Transverse colon (tissue), 4 donors: ENCODE measurements at regions not wholly inside any gene's neighbourhood (a gene's known extent, or its start where the extent isn't known, plus 50 kb on each side); places are given as distances from the start of the nearest gene placed in this dataset.

Experiments used
- DNase-seq: peaks from one replicate; pipeline ENCODE4 v3.0.0-alpha.2; 2019
- H3K27ac ChIP-seq, 4 donors: fragments of 200-600 bp; sonication (generic); 2 replicates each; pipeline ENCODE4 v1.5.1; 2016 to 2018; ENCODE audit warnings: inconsistent platforms in 4 of 4
- H3K27me3 ChIP-seq: fragments of 200-600 bp; sonication (generic); 2 replicates; pipeline ENCODE4 v1.5.1; 2017; ENCODE audit warnings: inconsistent platforms
- H3K36me3 ChIP-seq, 4 donors: fragments of 200-600 bp; sonication (generic); 2 replicates each; pipeline ENCODE4 v1.5.1; 2017 to 2019; ENCODE audit warnings: inconsistent platforms in 4 of 4
- H3K4me1 ChIP-seq, 4 donors: fragments of 200-600 bp; sonication (generic); 2 replicates each; pipeline ENCODE4 v1.5.1; 2017 to 2020; ENCODE audit warnings: inconsistent platforms in 4 of 4
- H3K4me3 ChIP-seq, 4 donors: fragments of 200-600 bp; sonication (generic); 1 replicate in 1 of 4; 2 replicates in 3 of 4; pipeline versions ENCODE4 v1.5.1 to v1.6.1; 2017 to 2019; ENCODE audit warnings: inconsistent platforms in 4 of 4
- H3K9me3 ChIP-seq, 2 donors: fragments of 200-600 bp; sonication (generic); 2 replicates each; pipeline ENCODE4 v1.5.1; 2017 to 2019; ENCODE audit warnings: inconsistent platforms in 2 of 2
- CTCF ChIP-seq, 5 experiments: fragments of 200-600 bp in 3 of 5; fragments of 450-650 bp in 2 of 5; sonication (generic) in 3 of 5; IDR thresholded peaks; 1 replicate in 2 of 5; 2 replicates in 3 of 5; pipeline ENCODE4 v1.5.1; 2016 to 2017; ENCODE audit warnings: antibody characterized with exemption in 5 of 5, inconsistent platforms in 3 of 5, mild to moderate bottlenecking in 2 of 5, moderate library complexity in 1 of 5
- EP300 ChIP-seq: sonication (generic); formaldehyde crosslinking; IDR thresholded peaks from one replicate; pipeline ENCODE4 v1.6.1; 2017; ENCODE audit warnings: antibody characterized with exemption, low read depth
- POLR2A ChIP-seq: fragments of 450-650 bp; IDR thresholded peaks from one replicate; pipeline ENCODE4 v1.6.1; 2016; ENCODE audit warnings: antibody characterized with exemption, mild to moderate bottlenecking, moderate library complexity
- POLR2AphosphoS5 ChIP-seq, 3 donors: sonication (generic); formaldehyde crosslinking; IDR thresholded peaks; one replicate each; pipeline ENCODE4 v1.6.1; 2016; ENCODE audit warnings: antibody characterized with exemption in 3 of 3
- WGBS, 2 donors: methylation state at CpG; one replicate each; pipeline ENCODE4 v1.1.5; 2018; ENCODE audit warnings: low coverage in 1 of 2; 5-methylcytosine and 5-hydroxymethylcytosine counted together
- in situ Hi-C, 4 donors: fragments of 200-750 bp; cut with MboI; loops; one replicate each; pipeline versions ENCODE4 v1.15.0 to v1.15.1; 2017; ENCODE audit warnings: low sequenced_read_pairs in 3 of 4, low pct_ligation_motif_present in 1 of 4, low pct_unique_long_range_greater_than_20kb in 1 of 4
- intact Hi-C: fragments of 100-400 bp; cut with DNase I; formaldehyde crosslinking; loops from one replicate; pipeline ENCODE4 v1.15.1; 2023; ENCODE audit warnings: low total_unique reads

- H3K36me3 ChIP-seq, result no peaks in the 10 kb centered on the region
- no peak for TF ChIP-seq EP300
- TF ChIP-seq POLR2A, result no peak
- TF ChIP-seq CTCF (IDR thresholded peaks at IDR 0.05), result no peak
- TF ChIP-seq POLR2AphosphoS5 (IDR thresholded peaks at IDR 0.05), result no peak
- no peak overlapping the region for H3K27ac ChIP-seq
- no peak overlapping the region for H3K4me3 ChIP-seq
- H3K27me3 ChIP-seq, result peaks cover 4% of the 10 kb centered on the region
- 65% methylated on average over 3 of the region's 3 CpGs; no CpG with 5 or more reads in 1 of the 2 donors for WGBS, 2 donors
- intact Hi-C loops, result no loop called here
- DNase-seq, result no peak
- peaks cover 0 to 3% of the 10 kb centered on the region in 2 donors for H3K9me3 ChIP-seq
- no peaks in the 10 kb centered on the region for H3K4me1 ChIP-seq
- in situ Hi-C loops, result no loop called here
Measured at GRCh38 chr1:75984781-75985180, 52.6 kb upstream of the ASB17 start.

DNA sequence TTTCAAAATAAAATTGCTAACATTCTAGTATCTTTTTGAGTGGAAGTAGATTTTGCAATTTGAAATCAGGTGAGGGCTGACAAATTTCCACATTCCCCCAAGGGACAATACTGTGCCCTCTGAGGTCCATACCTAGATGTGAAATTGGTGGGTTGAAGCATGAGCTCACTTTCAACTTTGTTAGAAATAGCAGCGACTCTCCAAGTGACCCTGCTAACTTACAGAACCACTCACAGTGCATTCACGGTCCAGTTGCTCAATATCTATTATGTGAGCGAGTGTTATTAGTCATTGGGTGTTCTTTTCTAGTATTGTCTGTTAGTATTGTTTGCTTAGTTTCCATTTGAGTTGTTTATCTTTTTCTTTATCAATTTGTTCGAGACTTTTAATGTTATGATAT is 53.6 kb upstream of the ASB17 start:
- no peak overlapping the region for H3K27ac ChIP-seq
- intact Hi-C loops, result no loop called here
- H3K27me3 ChIP-seq, result peaks cover 4% of the 10 kb centered on the region
- 59 to 67% methylated on average over 4 of the region's 4 CpGs for WGBS, 2 donors
- no peak overlapping the region for H3K4me3 ChIP-seq
- H3K4me1 ChIP-seq, result no peaks in the 10 kb centered on the region
- no peak for DNase-seq
- peaks cover 0 to 3% of the 10 kb centered on the region in 2 donors for H3K9me3 ChIP-seq
- TF ChIP-seq POLR2AphosphoS5 (IDR thresholded peaks at IDR 0.05) (no peak), EP300 (no peak), CTCF (IDR thresholded peaks at IDR 0.05) (no peak), POLR2A (no peak)
- in situ Hi-C loops, result no loop called here
- no peaks in the 10 kb centered on the region for H3K36me3 ChIP-seq

DNA sequence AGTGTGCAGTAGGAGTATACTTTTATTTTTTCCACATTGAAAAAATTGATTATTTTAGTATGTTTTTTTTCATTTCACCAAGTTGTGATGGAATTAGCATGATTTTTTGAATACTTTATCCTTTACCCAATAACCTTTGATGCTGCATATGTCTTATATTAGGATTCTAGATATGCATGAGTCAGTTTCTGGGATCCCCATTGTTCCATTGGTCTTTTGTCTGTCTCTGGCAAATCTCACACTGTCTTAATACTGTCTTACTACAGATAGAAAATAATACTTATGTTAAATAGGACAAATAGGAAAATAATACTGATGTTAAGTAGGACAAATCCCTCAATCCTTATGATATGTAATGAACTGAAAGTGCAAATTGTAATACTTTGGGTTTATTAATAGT is 54.3 kb upstream of the ASB17 start:
- in situ Hi-C loops, result no loop called here
- DNase-seq, result no peak
- peaks cover 0 to 3% of the 10 kb centered on the region in 2 donors for H3K9me3 ChIP-seq
- TF ChIP-seq POLR2A, result no peak
- TF ChIP-seq CTCF (IDR thresholded peaks at IDR 0.05), result no peak
- TF ChIP-seq EP300, result no peak
- no peak for TF ChIP-seq POLR2AphosphoS5 (IDR thresholded peaks at IDR 0.05)
- no peaks in the 10 kb centered on the region for H3K4me1 ChIP-seq
- H3K27ac ChIP-seq, result no peak overlapping the region
- peaks cover 4% of the 10 kb centered on the region for H3K27me3 ChIP-seq
- no peaks in the 10 kb centered on the region for H3K36me3 ChIP-seq
- no peak overlapping the region for H3K4me3 ChIP-seq
- intact Hi-C loops, result no loop called here

DNA sequence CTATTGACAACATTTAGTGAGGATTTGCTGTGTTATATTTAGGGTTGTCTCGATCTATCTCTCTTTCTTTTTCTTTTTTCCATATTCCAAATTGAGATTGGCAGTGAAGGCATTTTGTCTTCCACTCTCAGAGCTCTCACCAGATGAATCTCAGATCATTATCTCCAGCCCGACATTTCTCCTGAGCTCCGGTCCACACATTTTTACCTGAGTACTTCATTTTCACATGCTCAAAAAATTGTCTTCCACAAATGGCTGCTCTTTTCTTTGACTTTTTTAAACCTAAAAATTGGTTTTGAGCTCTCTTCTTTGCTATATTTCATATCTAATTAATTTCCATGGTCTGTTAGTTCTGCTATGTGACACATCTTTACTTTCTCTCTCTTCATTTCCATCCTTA is 56.9 kb upstream of the ASB17 start:
- Histone ChIP-seq H3K4me3 (no peak overlapping the region), H3K27me3 (peaks cover 4% of the 10 kb centered on the region), H3K9me3 (no peaks in the 10 kb centered on the region), H3K4me1 (no peaks in the 10 kb centered on the region), H3K36me3 (no peaks in the 10 kb centered on the region), H3K27ac (no peak overlapping the region)
- DNase-seq, result no peak
- WGBS, 2 donors, result 81 to 84% methylated on average over 3 of the region's 3 CpGs
- in situ Hi-C loops (no loop called here), intact Hi-C loops (no loop called here)
- TF ChIP-seq CTCF (IDR thresholded peaks at IDR 0.05) (no peak), POLR2A (no peak), EP300 (no peak), POLR2AphosphoS5 (IDR thresholded peaks at IDR 0.05) (no peak)
